Lung (tissue), 11 donors: ENCODE measurements at regions not wholly inside any gene's neighbourhood (a gene's known extent, or its start where the extent isn't known, plus 50 kb on each side); places are given as distances from the start of the nearest gene placed in this dataset.

Source experiments
- ATAC-seq: fragments of 200-7000 bp; cut with Tn5 transposase; one replicate; pipeline ENCODE4 v1.9.1; 2020; ENCODE audit warnings: moderate number of reproducible peaks; ENCODE audit not compliant: insufficient read depth, low FRiP score
- DNase-seq, 3 donors: peaks; one replicate each; pipeline ENCODE4 v3.0.0-alpha.2; 2013 to 2017
- H3K27ac ChIP-seq, 2 donors: one replicate each; pipeline ENCODE4 v1.5.1; 2013; ENCODE audit warnings: mild to moderate bottlenecking in 2 of 2, moderate library complexity in 2 of 2, control low read depth in 1 of 2, inconsistent platforms in 1 of 2, low read depth in 1 of 2, low read length in 1 of 2
- H3K27me3 ChIP-seq, 3 donors: one replicate each; pipeline ENCODE4 v1.5.1; 2013; ENCODE audit warnings: low read length in 2 of 3; ENCODE audit not compliant: control insufficient read depth in 3 of 3, insufficient read depth in 3 of 3
- H3K36me3 ChIP-seq, 4 donors: one replicate each; pipeline ENCODE4 v1.5.1; 2013; ENCODE audit warnings: low read length in 4 of 4, mild to moderate bottlenecking in 1 of 4, moderate library complexity in 1 of 4; ENCODE audit not compliant: control insufficient read depth in 4 of 4, insufficient read depth in 4 of 4
- H3K4me1 ChIP-seq, 5 donors: one replicate each; pipeline ENCODE4 v1.5.1; 2013; ENCODE audit warnings: low read length in 5 of 5, mild to moderate bottlenecking in 2 of 5, moderate library complexity in 1 of 5; ENCODE audit not compliant: control insufficient read depth in 5 of 5, insufficient read depth in 5 of 5
- H3K4me3 ChIP-seq: one replicate; pipeline ENCODE4 v1.5.1; 2013; ENCODE audit warnings: mild to moderate bottlenecking, control low read depth, moderate library complexity
- H3K9ac ChIP-seq, 2 donors: one replicate each; pipeline ENCODE4 v1.5.1; 2013; ENCODE audit warnings: low read length in 2 of 2, control low read depth in 1 of 2; ENCODE audit not compliant: insufficient read depth in 1 of 2
- H3K9me3 ChIP-seq, 4 donors: one replicate each; pipeline ENCODE4 v1.5.1; 2013; ENCODE audit warnings: low read length in 3 of 4, mild to moderate bottlenecking in 1 of 4, moderate library complexity in 1 of 4; ENCODE audit not compliant: control insufficient read depth in 4 of 4, insufficient read depth in 3 of 4
- WGBS, 2 donors: extraction: QIAGEN DNeasy Blood & Tissue Kit; methylation state at CpG; one replicate each; pipeline ENCODE4 v1.1.7; 2013; 5-methylcytosine and 5-hydroxymethylcytosine counted together
- TF ChIP-seq, protein P1 (sequence below): IDR thresholded peaks from 2 replicates; pipeline ENCODE4 v1.5.1; 2012; ENCODE audit warnings: mild to moderate bottlenecking; ENCODE audit errors: control extremely low read depth, extremely low read depth
- donor health status: control.
- donor health status: control.
- donor health status: Bipolar disorder and iron deficiency.
- donor health status: healthy.
- donor health status: DM: yes; HTN: yes; CAD: no.

DNA sequence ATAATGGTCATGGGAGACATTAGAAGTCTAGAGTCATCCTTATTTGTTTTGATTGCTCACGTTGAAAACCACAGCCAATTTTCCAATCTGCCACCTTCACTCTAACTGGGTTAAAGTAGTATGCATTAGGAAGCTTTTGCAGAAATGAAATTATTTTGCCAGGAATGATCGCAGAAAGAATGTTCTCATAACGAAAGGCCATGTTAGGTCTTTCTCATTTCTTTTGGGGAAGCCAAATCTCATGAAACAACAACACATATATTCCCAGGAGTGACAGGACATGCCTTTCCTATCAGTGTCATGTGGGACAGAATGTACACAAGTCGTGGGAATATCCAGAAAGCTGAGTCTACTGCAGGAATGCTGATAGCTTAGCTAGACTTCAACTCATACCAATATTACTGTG is 386.3 kb downstream of the AASDHPPT start:
- WGBS, 2 donors: 42 to 47% methylated on average over 4 of the region's 4 CpGs
- no peak overlapping the region for H3K27ac ChIP-seq
- TF ChIP-seq, protein P1, sequence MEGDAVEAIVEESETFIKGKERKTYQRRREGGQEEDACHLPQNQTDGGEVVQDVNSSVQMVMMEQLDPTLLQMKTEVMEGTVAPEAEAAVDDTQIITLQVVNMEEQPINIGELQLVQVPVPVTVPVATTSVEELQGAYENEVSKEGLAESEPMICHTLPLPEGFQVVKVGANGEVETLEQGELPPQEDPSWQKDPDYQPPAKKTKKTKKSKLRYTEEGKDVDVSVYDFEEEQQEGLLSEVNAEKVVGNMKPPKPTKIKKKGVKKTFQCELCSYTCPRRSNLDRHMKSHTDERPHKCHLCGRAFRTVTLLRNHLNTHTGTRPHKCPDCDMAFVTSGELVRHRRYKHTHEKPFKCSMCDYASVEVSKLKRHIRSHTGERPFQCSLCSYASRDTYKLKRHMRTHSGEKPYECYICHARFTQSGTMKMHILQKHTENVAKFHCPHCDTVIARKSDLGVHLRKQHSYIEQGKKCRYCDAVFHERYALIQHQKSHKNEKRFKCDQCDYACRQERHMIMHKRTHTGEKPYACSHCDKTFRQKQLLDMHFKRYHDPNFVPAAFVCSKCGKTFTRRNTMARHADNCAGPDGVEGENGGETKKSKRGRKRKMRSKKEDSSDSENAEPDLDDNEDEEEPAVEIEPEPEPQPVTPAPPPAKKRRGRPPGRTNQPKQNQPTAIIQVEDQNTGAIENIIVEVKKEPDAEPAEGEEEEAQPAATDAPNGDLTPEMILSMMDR: no peak

DNA sequence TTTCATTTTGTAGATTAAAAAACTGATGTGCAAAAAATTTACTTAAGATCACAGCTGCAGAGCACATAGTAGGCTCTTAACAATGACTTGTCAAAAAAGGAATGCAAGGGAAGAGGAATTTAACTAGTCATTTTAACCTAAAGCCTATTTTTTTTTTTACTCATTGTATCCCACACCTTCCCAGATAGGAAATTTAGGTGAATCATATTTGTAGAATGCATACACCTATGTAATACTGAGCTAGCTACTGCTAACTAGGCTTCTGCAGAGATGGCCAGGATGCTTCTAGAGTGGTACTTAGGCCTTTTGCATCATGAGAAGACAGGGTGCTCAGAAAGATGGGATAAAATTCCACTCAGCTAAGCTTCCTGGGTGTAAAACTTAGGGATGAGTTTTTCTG is 387.3 kb downstream of the AASDHPPT start:
- Histone ChIP-seq H3K4me3 (no peak overlapping the region), H3K27me3 (no peaks in the 10 kb centered on the region), H3K27ac (no peak overlapping the region), H3K4me1 (peaks cover 0 to 31% (median 16%) of the 10 kb centered on the region in 5 donors), H3K9me3 (no peaks in the 10 kb centered on the region), H3K36me3 (no peaks in the 10 kb centered on the region), H3K9ac (no peak overlapping the region)
- no peak for DNase-seq
- TF ChIP-seq, protein P1: no peak
- ATAC-seq: no peak

More for the DNA sequence above, 386.3 kb downstream of the AASDHPPT start:
- Histone ChIP-seq H3K9ac (no peak overlapping the region), H3K4me1 (peaks cover 0 to 31% (median 16%) of the 10 kb centered on the region in 5 donors), H3K4me3 (no peak overlapping the region), H3K9me3 (no peaks in the 10 kb centered on the region), H3K36me3 (no peaks in the 10 kb centered on the region), H3K27me3 (no peaks in the 10 kb centered on the region)
- ATAC-seq (no peak), DNase-seq (peak; percentile 18 to 69 (median 59))

DNA sequence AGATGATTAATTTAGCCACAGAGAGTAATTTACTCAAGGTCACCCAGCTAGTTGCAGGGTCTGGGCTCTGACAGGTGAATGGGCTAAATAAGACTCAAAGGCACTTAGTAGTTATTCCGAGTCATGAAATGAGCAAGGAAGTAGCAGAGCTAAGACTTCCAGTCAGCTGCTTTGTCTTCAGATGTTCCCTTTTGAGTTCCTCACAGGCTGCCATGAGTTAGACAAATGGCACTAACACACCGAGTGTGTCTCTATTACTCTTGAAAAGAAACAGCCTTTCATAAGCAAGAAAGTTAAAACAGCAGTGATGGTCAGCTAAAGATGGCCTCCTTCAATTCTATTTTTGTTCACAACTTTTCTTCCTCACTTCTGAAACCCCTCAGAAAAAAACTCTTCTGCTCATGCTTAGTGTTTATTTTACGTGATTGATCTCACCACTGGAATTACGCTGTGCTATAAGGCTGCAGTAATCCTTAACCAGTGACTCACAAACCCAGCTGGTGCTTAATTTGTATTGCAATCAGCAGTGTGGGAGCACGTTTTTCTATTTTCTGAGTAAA is 389.1 kb downstream of the AASDHPPT start:
- peaks cover 0 to 30% (median 16%) of the 10 kb centered on the region in 5 donors for H3K4me1 ChIP-seq
- DNase-seq (peak in 1 of 3 donors; percentile 23), ATAC-seq (no peak)
- no peak overlapping the region for H3K9ac ChIP-seq
- no peak overlapping the region for H3K4me3 ChIP-seq
- 53 to 63% methylated on average over 5 of the region's 5 CpGs for WGBS, 2 donors
- H3K27me3 ChIP-seq: no peaks in the 10 kb centered on the region
- TF ChIP-seq, protein P1: no peak
- no peaks in the 10 kb centered on the region for H3K36me3 ChIP-seq
- H3K27ac ChIP-seq: peak overlapping the region in 1 of 2 donors; percentile 2
- H3K9me3 ChIP-seq: no peaks in the 10 kb centered on the region

DNA sequence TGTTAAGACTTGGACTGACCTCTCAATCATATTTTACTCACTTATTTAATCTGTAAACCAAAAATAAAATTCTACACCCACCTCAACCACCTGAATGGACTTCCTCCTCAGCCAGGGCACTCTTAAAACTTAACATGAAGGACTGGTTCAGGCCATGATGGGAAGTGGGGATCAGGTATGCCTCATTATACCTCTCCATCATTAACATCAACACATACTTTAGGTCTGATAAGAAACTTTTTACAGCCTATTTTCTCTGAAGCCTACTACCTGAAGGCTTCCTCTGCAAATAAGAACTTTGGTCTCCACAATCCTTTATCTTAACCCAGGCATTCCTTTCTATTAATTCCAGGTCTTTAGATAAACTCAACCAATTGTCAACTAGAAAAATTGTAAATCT is 390.0 kb downstream of the AASDHPPT start:
- H3K4me1 ChIP-seq: peaks cover 0 to 22% (median 13%) of the 10 kb centered on the region in 5 donors
- no peaks in the 10 kb centered on the region for H3K9me3 ChIP-seq
- H3K9ac ChIP-seq: no peak overlapping the region
- DNase-seq (no peak), ATAC-seq (no peak)
- H3K27me3 ChIP-seq: no peaks in the 10 kb centered on the region
- no peak overlapping the region for H3K4me3 ChIP-seq
- no peaks in the 10 kb centered on the region for H3K36me3 ChIP-seq
- TF ChIP-seq, protein P1: no peak
- H3K27ac ChIP-seq: no peak overlapping the region
